H9 (cell line): ENCODE measurements at regions not wholly inside any gene's neighbourhood (a gene's known extent, or its start where the extent isn't known, plus 50 kb on each side); places are given as distances from the start of the nearest gene placed in this dataset.

Experiments
- DNase-seq: peaks from one replicate; pipeline ENCODE4 v3.0.0-alpha.2; 2017
- H2AFZ ChIP-seq: one replicate; pipeline ENCODE4 v1.6.1; 2013; ENCODE audit warnings: mild to moderate bottlenecking, low read length, control low read depth, moderate library complexity
- H2AK5ac ChIP-seq: 2 replicates; pipeline ENCODE4 v1.6.1; 2013; ENCODE audit warnings: low read length, control low read depth, mixed read lengths; ENCODE audit not compliant: insufficient read length
- H2BK120ac ChIP-seq: one replicate; pipeline ENCODE4 v1.6.1; 2013; ENCODE audit warnings: low read depth, mild to moderate bottlenecking, low read length, control low read depth, inconsistent platforms; ENCODE audit not compliant: poor library complexity, severe bottlenecking
- H2BK12ac ChIP-seq: 2 replicates; pipeline ENCODE4 v1.6.1; 2013; ENCODE audit warnings: low read length, control low read depth, mixed read lengths, low read depth; ENCODE audit not compliant: insufficient read length
- H2BK15ac ChIP-seq: 2 replicates; pipeline ENCODE4 v1.6.1; 2013; ENCODE audit warnings: low read depth, low read length, control low read depth
- H2BK20ac ChIP-seq: one replicate; pipeline ENCODE4 v1.6.1; 2013; ENCODE audit warnings: low read depth, mild to moderate bottlenecking, low read length, control low read depth, inconsistent platforms; ENCODE audit not compliant: poor library complexity, severe bottlenecking
- H2BK5ac ChIP-seq: 2 replicates; pipeline ENCODE4 v1.6.1; 2013; ENCODE audit warnings: low read length, control low read depth, mixed read lengths; ENCODE audit not compliant: insufficient read length
- H3K14ac ChIP-seq: 2 replicates; pipeline ENCODE4 v1.6.1; 2013; ENCODE audit warnings: low read length, control low read depth; ENCODE audit not compliant: insufficient read depth
- H3K18ac ChIP-seq: 2 replicates; pipeline ENCODE4 v1.6.1; 2013; ENCODE audit warnings: low read depth, mild to moderate bottlenecking, mixed read lengths, low read length, control low read depth; ENCODE audit not compliant: insufficient read length
- H3K23ac ChIP-seq: 2 replicates; pipeline ENCODE4 v1.6.1; 2013; ENCODE audit warnings: low read length, control low read depth, mixed read lengths, low read depth; ENCODE audit not compliant: insufficient read length
- H3K23me2 ChIP-seq: 2 replicates; pipeline ENCODE4 v1.6.1; 2013; ENCODE audit warnings: low read depth, mild to moderate bottlenecking, mixed read lengths, low read length, control low read depth; ENCODE audit not compliant: insufficient read length, poor library complexity, severe bottlenecking
- H3K27ac ChIP-seq: 2 replicates; pipeline ENCODE4 v1.5.1; 2013; ENCODE audit warnings: low read length, control low read depth, mixed read lengths, low read depth; ENCODE audit not compliant: insufficient read length
- H3K27me3 ChIP-seq: 2 replicates; pipeline ENCODE4 v1.6.1; 2013; ENCODE audit warnings: low read length, control low read depth, inconsistent platforms; ENCODE audit not compliant: insufficient read depth
- H3K4ac ChIP-seq: 2 replicates; pipeline ENCODE4 v1.6.1; 2013; ENCODE audit warnings: low read depth, mild to moderate bottlenecking, control low read depth, inconsistent platforms, low read length, moderate library complexity
- H3K4me1 ChIP-seq: 2 replicates; pipeline ENCODE4 v1.6.1; 2013; ENCODE audit warnings: low read length, control low read depth, inconsistent platforms; ENCODE audit not compliant: insufficient read depth
- H3K4me2 ChIP-seq: 2 replicates; pipeline ENCODE4 v1.6.1; 2013; ENCODE audit warnings: low read length, control low read depth, mixed read lengths; ENCODE audit not compliant: insufficient read length, insufficient read depth
- H3K56ac ChIP-seq: 2 replicates; pipeline ENCODE4 v1.6.1; 2013; ENCODE audit warnings: low read depth, mild to moderate bottlenecking, mixed read lengths, low read length, control low read depth; ENCODE audit not compliant: insufficient read length
- H3K79me1 ChIP-seq: 2 replicates; pipeline ENCODE4 v1.6.1; 2013; ENCODE audit warnings: low read depth, mild to moderate bottlenecking, moderate library complexity, low read length, control low read depth, inconsistent platforms; ENCODE audit not compliant: insufficient read depth, poor library complexity, severe bottlenecking
- H3K79me2 ChIP-seq: 2 replicates; pipeline ENCODE4 v1.6.1; 2013; ENCODE audit warnings: low read length, control low read depth, inconsistent platforms; ENCODE audit not compliant: insufficient read depth
- H3K9ac ChIP-seq: 2 replicates; pipeline ENCODE4 v1.6.1; 2013; ENCODE audit warnings: low read length, control low read depth, mixed read lengths; ENCODE audit not compliant: insufficient read length; ENCODE audit errors: extremely low read depth
- H3K9me3 ChIP-seq: one replicate; pipeline ENCODE4 v1.6.1; 2013; ENCODE audit warnings: low read depth, low read length, inconsistent platforms; ENCODE audit not compliant: control insufficient read depth
- H3T11ph ChIP-seq: one replicate; pipeline ENCODE4 v1.6.1; 2013; ENCODE audit warnings: mild to moderate bottlenecking, low read length, control low read depth, inconsistent platforms
- H4K20me1 ChIP-seq: one replicate; pipeline ENCODE4 v1.6.1; 2013; ENCODE audit not compliant: control insufficient read depth, insufficient read length, insufficient read depth
- H4K5ac ChIP-seq: 2 replicates; pipeline ENCODE4 v1.6.1; 2013; ENCODE audit warnings: low read depth, mild to moderate bottlenecking, mixed read lengths, low read length, control low read depth; ENCODE audit not compliant: insufficient read length
- H4K8ac ChIP-seq: replicated peaks from 2 replicates; pipeline ENCODE4 v1.6.1; 2013; ENCODE audit warnings: low read length, control low read depth, mixed read lengths, low read depth; ENCODE audit not compliant: insufficient read length
- H4K91ac ChIP-seq: 2 replicates; pipeline ENCODE4 v1.6.1; 2013; ENCODE audit warnings: low read depth, mild to moderate bottlenecking, moderate library complexity, mixed read lengths, low read length, control low read depth; ENCODE audit not compliant: insufficient read length
- H3K27ac Mint-ChIP-seq, 3 experiments: 2 replicates in 2 of 3; 3 replicates in 1 of 3; pipeline ENCODE4 v1.8.0; 2020 to 2021; ENCODE audit warnings: mixed read lengths in 3 of 3, mild to moderate bottlenecking in 1 of 3, moderate library complexity in 1 of 3
- H3K27me3 Mint-ChIP-seq: 2 replicates; pipeline ENCODE4 v1.8.0; 2021; ENCODE audit warnings: low read depth, mild to moderate bottlenecking, moderate library complexity, mixed read lengths
- H3K36me3 Mint-ChIP-seq, 3 experiments: 2 replicates in 2 of 3; 3 replicates in 1 of 3; pipeline ENCODE4 v1.8.0; 2020 to 2021; ENCODE audit warnings: low read depth in 3 of 3, mixed read lengths in 3 of 3; ENCODE audit not compliant: insufficient read depth in 1 of 3
- H3K4me1 Mint-ChIP-seq, 2 experiments: 2 replicates each; pipeline ENCODE4 v1.8.0; 2020; ENCODE audit warnings: mixed read lengths in 2 of 2
- H3K4me3 Mint-ChIP-seq, 2 experiments: 2 replicates in 1 of 2; 3 replicates in 1 of 2; pipeline ENCODE4 v1.8.0; 2020 to 2021; ENCODE audit warnings: mild to moderate bottlenecking in 2 of 2, mixed read lengths in 2 of 2, moderate library complexity in 1 of 2
- H3K9me3 Mint-ChIP-seq, 2 experiments: 2 replicates in 1 of 2; 3 replicates in 1 of 2; pipeline ENCODE4 v1.8.0; 2020; ENCODE audit warnings: mild to moderate bottlenecking in 2 of 2, mixed read lengths in 2 of 2, moderate library complexity in 1 of 2
- CTCF ChIP-seq: fragments of 200-600 bp; sonication (generic); conservative IDR thresholded peaks from 3 replicates; pipeline ENCODE4 v1.8.0; 2021; ENCODE audit warnings: antibody characterized with exemption, mild to moderate bottlenecking
- WGBS: extraction: QIAGEN DNeasy Blood & Tissue Kit; methylation state at CpG from one replicate; pipeline ENCODE4 v1.1.7; 2013; ENCODE audit warnings: missing lambda C conversion rate, low lambda C conversion rate, mixed read lengths; ENCODE audit not compliant: insufficient read length; ENCODE audit errors: extremely low coverage; 5-methylcytosine and 5-hydroxymethylcytosine counted together

- Histone ChIP-seq H4K20me1 (no peaks in the 10 kb centered on the region), H3K9ac (no peak overlapping the region), H3K18ac (no peak overlapping the region), H3K4ac (no peak overlapping the region), H2BK12ac (no peak overlapping the region), H4K8ac (no peak overlapping the region), H2AK5ac (no peak overlapping the region), H3T11ph (no peak overlapping the region), H2BK5ac (no peak overlapping the region), H4K5ac (no peak overlapping the region), H3K14ac (no peak overlapping the region), H2BK20ac (no peak overlapping the region), H3K56ac (no peak overlapping the region), H2BK15ac (no peak overlapping the region), H2BK120ac (no peak overlapping the region), H3K9me3 (no peaks in the 10 kb centered on the region), H3K27me3 (no peaks in the 10 kb centered on the region), H3K23me2 (no peaks in the 10 kb centered on the region), H3K27ac (no peak overlapping the region), H3K79me1 (no peaks in the 10 kb centered on the region), H4K91ac (no peak overlapping the region), H3K4me2 (no peak overlapping the region), H2AFZ (no peak overlapping the region), H3K4me1 (no peaks in the 10 kb centered on the region), H3K79me2 (no peaks in the 10 kb centered on the region), H3K23ac (no peak overlapping the region)
- no peak for DNase-seq
- Mint-ChIP-seq H3K9me3 (peaks cover 5 to 10% of the 10 kb centered on the region in 2 experiments), H3K27ac (no peak overlapping the region), H3K4me3 (no peak overlapping the region), H3K27me3 (no peaks in the 10 kb centered on the region), H3K36me3 (no peaks in the 10 kb centered on the region; a peak in 1 of 7 replicates), H3K4me1 (no peaks in the 10 kb centered on the region)
- no CpG with 5 or more reads among the region's 4 CpGs for WGBS
- no peak for TF ChIP-seq CTCF
Measured at GRCh38 chr13:83470133-83470797, 412.0 kb downstream of the SLITRK1 start.
